ENCODE measurements at regions not wholly inside any gene's neighbourhood (a gene's known extent, or its start where the extent isn't known, plus 50 kb on each side); places are given as distances from the start of the nearest gene placed in this dataset.

GRCh38 chr10:43002596-43002995, 74.3 kb upstream of the RET start:
- no peak overlapping the region for H3K27ac Mint-ChIP-seq (ENCODE audit: unreplicated experiment)
- H3K4me1 Mint-ChIP-seq (ENCODE audit: unreplicated experiment) = no peaks in the 10 kb centered on the region
- no peaks in the 10 kb centered on the region for H3K36me3 Mint-ChIP-seq (ENCODE audit: unreplicated experiment)
- H3K4me3 Mint-ChIP-seq (ENCODE audit: unreplicated experiment) = no peak overlapping the region
- no peaks in the 10 kb centered on the region for H3K9me3 Mint-ChIP-seq (ENCODE audit: unreplicated experiment)
- TF ChIP-seq CTCF (IDR thresholded peaks at IDR 0.05) = no peak
- H3K27me3 Mint-ChIP-seq (ENCODE audit: unreplicated experiment) = peaks cover 14% of the 10 kb centered on the region
- no peak for DNase-seq (ENCODE audit: extremely low spot score, unreplicated experiment)

GRCh38 chr10:43006490-43006889, 70.4 kb upstream of the RET start:
- Mint-ChIP-seq H3K36me3 (ENCODE audit: unreplicated experiment) (no peaks in the 10 kb centered on the region), H3K4me1 (ENCODE audit: unreplicated experiment) (no peaks in the 10 kb centered on the region), H3K27ac (ENCODE audit: unreplicated experiment) (no peak overlapping the region), H3K4me3 (ENCODE audit: unreplicated experiment) (no peak overlapping the region), H3K9me3 (ENCODE audit: unreplicated experiment) (no peaks in the 10 kb centered on the region), H3K27me3 (ENCODE audit: unreplicated experiment) (peaks cover 14% of the 10 kb centered on the region)
- no peak for TF ChIP-seq CTCF (IDR thresholded peaks at IDR 0.05)
- DNase-seq (ENCODE audit: extremely low spot score, unreplicated experiment) = no peak

GRCh38 chr10:43012578-43012977, 64.3 kb upstream of the RET start:
- no peaks in the 10 kb centered on the region for H3K36me3 Mint-ChIP-seq (ENCODE audit: unreplicated experiment)
- TF ChIP-seq CTCF (IDR thresholded peaks at IDR 0.05) = no peak
- no peak overlapping the region for H3K27ac Mint-ChIP-seq (ENCODE audit: unreplicated experiment)
- DNase-seq (ENCODE audit: extremely low spot score, unreplicated experiment) = no peak
- H3K9me3 Mint-ChIP-seq (ENCODE audit: unreplicated experiment) = no peaks in the 10 kb centered on the region
- H3K4me3 Mint-ChIP-seq (ENCODE audit: unreplicated experiment) = no peak overlapping the region
- H3K4me1 Mint-ChIP-seq (ENCODE audit: unreplicated experiment) = no peaks in the 10 kb centered on the region
- peaks cover 16% of the 10 kb centered on the region for H3K27me3 Mint-ChIP-seq (ENCODE audit: unreplicated experiment)

GRCh38 chr10:43013065-43013464, 63.8 kb upstream of the RET start:
- no peaks in the 10 kb centered on the region for H3K9me3 Mint-ChIP-seq (ENCODE audit: unreplicated experiment)
- no peak for TF ChIP-seq CTCF (IDR thresholded peaks at IDR 0.05)
- DNase-seq (ENCODE audit: extremely low spot score, unreplicated experiment) = no peak
- H3K27me3 Mint-ChIP-seq (ENCODE audit: unreplicated experiment) = peaks cover 21% of the 10 kb centered on the region
- no peaks in the 10 kb centered on the region for H3K36me3 Mint-ChIP-seq (ENCODE audit: unreplicated experiment)
- H3K4me3 Mint-ChIP-seq (ENCODE audit: unreplicated experiment) = no peak overlapping the region
- H3K27ac Mint-ChIP-seq (ENCODE audit: unreplicated experiment) = no peak overlapping the region
- no peaks in the 10 kb centered on the region for H3K4me1 Mint-ChIP-seq (ENCODE audit: unreplicated experiment)

GRCh38 chr10:43024524-43024923, 52.3 kb upstream of the RET start:
- TF ChIP-seq CTCF (IDR thresholded peaks at IDR 0.05) = no peak
- Mint-ChIP-seq H3K9me3 (ENCODE audit: unreplicated experiment) (no peaks in the 10 kb centered on the region), H3K4me3 (ENCODE audit: unreplicated experiment) (no peak overlapping the region), H3K27ac (ENCODE audit: unreplicated experiment) (no peak overlapping the region), H3K27me3 (ENCODE audit: unreplicated experiment) (peaks cover 25% of the 10 kb centered on the region), H3K4me1 (ENCODE audit: unreplicated experiment) (peaks cover 3% of the 10 kb centered on the region), H3K36me3 (ENCODE audit: unreplicated experiment) (no peaks in the 10 kb centered on the region)
- DNase-seq (ENCODE audit: extremely low spot score, unreplicated experiment) = no peak
